Keratinocyte (primary cell): ENCODE measurements at regions not wholly inside any gene's neighbourhood (a gene's known extent, or its start where the extent isn't known, plus 50 kb on each side); places are given as distances from the start of the nearest gene placed in this dataset.

Experiments used
- DNase-seq: peaks from one replicate; pipeline ENCODE4 v3.0.0-alpha.2; 2011; ENCODE audit warnings: low read depth, missing footprints, low spot score
- FAIRE-seq: peaks from 2 replicates; lab custom pipeline; 2011; peaks lifted over from hg19 to GRCh38; lab: Jason Lieb, UNC
- H2AFZ ChIP-seq: 2 replicates; pipeline ENCODE4 v1.6.0; 2012; ENCODE audit warnings: low read length, control low read depth, inconsistent platforms; ENCODE audit not compliant: control insufficient read depth
- H3K27ac ChIP-seq: 2 replicates; pipeline ENCODE4 v1.5.1; 2011; ENCODE audit warnings: low read length; ENCODE audit not compliant: control insufficient read depth, insufficient read depth
- H3K27me3 ChIP-seq: 3 replicates; pipeline ENCODE4 v1.6.0; 2011; ENCODE audit warnings: low read length; ENCODE audit not compliant: control insufficient read depth, insufficient read depth; ENCODE audit errors: extremely low read depth
- H3K36me3 ChIP-seq, 2 experiments: 2 replicates in 1 of 2; 3 replicates in 1 of 2; pipeline ENCODE4 v1.5.1; 2011; ENCODE audit warnings: low read length in 2 of 2, mild to moderate bottlenecking in 1 of 2; ENCODE audit not compliant: control insufficient read depth in 2 of 2, insufficient read depth in 2 of 2; ENCODE audit errors: extremely low read depth in 1 of 2
- H3K4me1 ChIP-seq: 3 replicates; pipeline ENCODE4 v1.5.1; 2011; ENCODE audit warnings: low read length; ENCODE audit not compliant: control insufficient read depth, insufficient read depth; ENCODE audit errors: extremely low read depth
- H3K4me2 ChIP-seq: 3 replicates; pipeline ENCODE4 v1.6.0; 2011; ENCODE audit warnings: low read depth, low read length; ENCODE audit not compliant: control insufficient read depth, insufficient read depth; ENCODE audit errors: extremely low read depth
- H3K4me3 ChIP-seq, 3 experiments: fragments of 200-600 bp in 1 of 3; sonication (generic) in 1 of 3; 2 replicates in 2 of 3; 3 replicates in 1 of 3; pipeline ENCODE4 v1.5.1; 2011 to 2016; ENCODE audit warnings: low read length in 3 of 3, mild to moderate bottlenecking in 3 of 3, control low read depth in 2 of 3, inconsistent platforms in 1 of 3, low read depth in 1 of 3, mixed read lengths in 1 of 3, mixed run types in 1 of 3, moderate library complexity in 1 of 3; ENCODE audit not compliant: control insufficient read depth in 2 of 3, insufficient read depth in 2 of 3; ENCODE audit errors: extremely low read depth in 1 of 3
- H3K79me2 ChIP-seq: 2 replicates; pipeline ENCODE4 v1.6.0; 2012; ENCODE audit warnings: low read length; ENCODE audit not compliant: control insufficient read depth, insufficient read depth
- H3K9ac ChIP-seq: 3 replicates; pipeline ENCODE4 v1.6.0; 2011; ENCODE audit warnings: low read length; ENCODE audit not compliant: control insufficient read depth, insufficient read depth; ENCODE audit errors: extremely low read depth
- H3K9me1 ChIP-seq: 3 replicates; pipeline ENCODE4 v1.6.0; 2011; ENCODE audit warnings: low read length; ENCODE audit not compliant: control insufficient read depth, insufficient read depth; ENCODE audit errors: extremely low read depth
- H3K9me3 ChIP-seq: 2 replicates; pipeline ENCODE4 v1.5.1; 2012; ENCODE audit warnings: low read depth, low read length; ENCODE audit not compliant: control insufficient read depth
- H4K20me1 ChIP-seq: 3 replicates; pipeline ENCODE4 v1.6.0; 2011; ENCODE audit warnings: low read length; ENCODE audit not compliant: control insufficient read depth, insufficient read depth; ENCODE audit errors: extremely low read depth
- EZH2 ChIP-seq: IDR thresholded peaks from one replicate; pipeline ENCODE4 v1.6.1; 2012; ENCODE audit warnings: inconsistent platforms, mild to moderate bottlenecking, low read length, moderate library complexity
- dilution Hi-C: fragments of 300-500 bp; cut with MboI; formaldehyde crosslinking; loops from one replicate; pipeline ENCODE4 v1.7.0; 2020; ENCODE audit warnings: low sequenced_read_pairs; ENCODE audit not compliant: extremely low pct_ligation_motif_present
- TF ChIP-seq, protein P1 (sequence below), 3 experiments: IDR thresholded peaks in 1 of 3; conservative IDR thresholded peaks in 1 of 3; optimal IDR thresholded peaks in 1 of 3; 2 replicates in 2 of 3; 3 replicates in 1 of 3; pipeline versions ENCODE3 to v1.5.1; 2011; ENCODE audit warnings: low read length in 3 of 3, mild to moderate bottlenecking in 3 of 3, moderate library complexity in 2 of 3, control low read depth in 1 of 3, inconsistent platforms in 1 of 3; ENCODE audit not compliant: insufficient read depth in 2 of 3; ENCODE audit errors: extremely low read depth in 1 of 3

DNA sequence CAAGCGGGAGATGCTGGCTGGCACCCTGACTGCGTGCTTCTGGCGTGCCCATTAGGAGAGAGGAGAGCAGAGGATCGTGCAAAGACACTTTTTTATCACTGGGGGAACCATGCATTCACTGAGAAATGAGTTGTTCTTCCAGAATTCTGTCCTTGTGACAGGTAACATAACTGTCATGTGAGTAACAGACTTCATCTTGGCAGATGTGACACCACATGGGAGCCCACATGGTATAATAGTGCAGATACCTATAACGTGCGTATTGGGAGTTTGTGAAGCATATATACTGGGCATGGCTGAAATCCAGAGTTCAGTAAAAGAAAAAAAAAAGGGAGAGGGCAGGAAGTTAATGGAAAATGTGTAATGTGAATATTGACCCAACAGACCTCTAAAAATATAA is 159.6 kb upstream of the BACE2 start:
- no peak overlapping the region for H3K9ac ChIP-seq
- H3K27me3 ChIP-seq, result no peaks in the 10 kb centered on the region
- H3K79me2 ChIP-seq, result no peaks in the 10 kb centered on the region
- no peaks in the 10 kb centered on the region for H3K9me3 ChIP-seq
- H3K4me3 ChIP-seq, result no peak overlapping the region
- H3K9me1 ChIP-seq, result no peaks in the 10 kb centered on the region
- H2AFZ ChIP-seq, result no peak overlapping the region
- no peak for FAIRE-seq
- dilution Hi-C loops, result no loop called here
- H3K27ac ChIP-seq, result no peak overlapping the region
- H3K4me2 ChIP-seq, result no peak overlapping the region
- no peaks in the 10 kb centered on the region for H3K4me1 ChIP-seq
- no peaks in the 10 kb centered on the region for H3K36me3 ChIP-seq
- no peaks in the 10 kb centered on the region for H4K20me1 ChIP-seq
- no peak for TF ChIP-seq EZH2
- TF ChIP-seq, protein P1, sequence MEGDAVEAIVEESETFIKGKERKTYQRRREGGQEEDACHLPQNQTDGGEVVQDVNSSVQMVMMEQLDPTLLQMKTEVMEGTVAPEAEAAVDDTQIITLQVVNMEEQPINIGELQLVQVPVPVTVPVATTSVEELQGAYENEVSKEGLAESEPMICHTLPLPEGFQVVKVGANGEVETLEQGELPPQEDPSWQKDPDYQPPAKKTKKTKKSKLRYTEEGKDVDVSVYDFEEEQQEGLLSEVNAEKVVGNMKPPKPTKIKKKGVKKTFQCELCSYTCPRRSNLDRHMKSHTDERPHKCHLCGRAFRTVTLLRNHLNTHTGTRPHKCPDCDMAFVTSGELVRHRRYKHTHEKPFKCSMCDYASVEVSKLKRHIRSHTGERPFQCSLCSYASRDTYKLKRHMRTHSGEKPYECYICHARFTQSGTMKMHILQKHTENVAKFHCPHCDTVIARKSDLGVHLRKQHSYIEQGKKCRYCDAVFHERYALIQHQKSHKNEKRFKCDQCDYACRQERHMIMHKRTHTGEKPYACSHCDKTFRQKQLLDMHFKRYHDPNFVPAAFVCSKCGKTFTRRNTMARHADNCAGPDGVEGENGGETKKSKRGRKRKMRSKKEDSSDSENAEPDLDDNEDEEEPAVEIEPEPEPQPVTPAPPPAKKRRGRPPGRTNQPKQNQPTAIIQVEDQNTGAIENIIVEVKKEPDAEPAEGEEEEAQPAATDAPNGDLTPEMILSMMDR (optimal IDR thresholded peaks at IDR 0.05 in 1 of 3, IDR thresholded peaks at IDR 0.05 in 1 of 3, conservative IDR thresholded peaks at IDR 0.05 in 1 of 3; ENCODE audit: extremely low read depth in 1 of 3, insufficient read depth in 2 of 3, low read length in 3 of 3), result no peak
- DNase-seq, result no peak

GRCh38 chr21:41008974-41009373 is 159.0 kb upstream of the BACE2 start:
- no peaks in the 10 kb centered on the region for H3K9me1 ChIP-seq
- no peaks in the 10 kb centered on the region for H3K79me2 ChIP-seq
- no peaks in the 10 kb centered on the region for H3K36me3 ChIP-seq
- no peaks in the 10 kb centered on the region for H3K9me3 ChIP-seq
- H3K4me1 ChIP-seq, result no peaks in the 10 kb centered on the region
- no peak overlapping the region for H2AFZ ChIP-seq
- no peak for FAIRE-seq
- no peak overlapping the region for H3K27ac ChIP-seq
- no peak for DNase-seq
- H3K9ac ChIP-seq, result no peak overlapping the region
- H3K4me3 ChIP-seq, result no peak overlapping the region
- dilution Hi-C loops, result no loop called here
- no peak overlapping the region for H3K4me2 ChIP-seq
- no peaks in the 10 kb centered on the region for H3K27me3 ChIP-seq
- H4K20me1 ChIP-seq, result no peaks in the 10 kb centered on the region
- TF ChIP-seq, protein P1 (optimal IDR thresholded peaks at IDR 0.05 in 1 of 3, IDR thresholded peaks at IDR 0.05 in 1 of 3, conservative IDR thresholded peaks at IDR 0.05 in 1 of 3; ENCODE audit: extremely low read depth in 1 of 3, insufficient read depth in 2 of 3, low read length in 3 of 3), result no peak
- no peak for TF ChIP-seq EZH2
